T-helper 2 cell treated with Interferon-gamma antibody and Interleukin-4, amounts not matched to agents 5 μg/mL and 100 μg/mL, for 36 hours (primary cell): ENCODE measurements at regions not wholly inside any gene's neighbourhood (a gene's known extent, or its start where the extent isn't known, plus 50 kb on each side); places are given as distances from the start of the nearest gene placed in this dataset.
A peak's percentile ranks its signal among the peaks of the same experiment; 100 is the strongest.

ENCODE experiments used
- DNase-seq: peaks from one replicate; pipeline ENCODE4 v3.0.0; 2021; ENCODE audit warnings: low spot score
- H3K27ac Mint-ChIP-seq: one replicate; pipeline ENCODE4 v1.8.0; 2021; ENCODE audit warnings: mild to moderate bottlenecking, mixed read lengths
- H3K27me3 Mint-ChIP-seq: one replicate; pipeline ENCODE4 v1.8.0; 2021; ENCODE audit warnings: low read depth, mixed read lengths
- H3K36me3 Mint-ChIP-seq: one replicate; pipeline ENCODE4 v1.8.0; 2021; ENCODE audit warnings: low read depth, mixed read lengths
- H3K4me1 Mint-ChIP-seq: one replicate; pipeline ENCODE4 v1.8.0; 2021; ENCODE audit warnings: low read depth, mixed read lengths
- H3K4me3 Mint-ChIP-seq: one replicate; pipeline ENCODE4 v1.8.0; 2022; ENCODE audit warnings: mild to moderate bottlenecking, moderate library complexity, mixed read lengths
- H3K9me3 Mint-ChIP-seq: one replicate; pipeline ENCODE4 v1.8.0; 2021; ENCODE audit warnings: mixed read lengths

- no peaks in the 10 kb centered on the region for H3K27me3 Mint-ChIP-seq
- no peak overlapping the region for H3K4me3 Mint-ChIP-seq
- H3K9me3 Mint-ChIP-seq = no peaks in the 10 kb centered on the region
- H3K27ac Mint-ChIP-seq = no peak overlapping the region
- H3K4me1 Mint-ChIP-seq = peaks cover 42% of the 10 kb centered on the region
- DNase-seq = no peak
- H3K36me3 Mint-ChIP-seq = peaks cover 3% of the 10 kb centered on the region
These were observed 179.2 kb upstream of the MCHR2 start for GRCh38 chr6:100173211-100173610.

- peaks cover 45% of the 10 kb centered on the region for H3K4me1 Mint-ChIP-seq
- H3K36me3 Mint-ChIP-seq = peaks cover 3% of the 10 kb centered on the region
- no peaks in the 10 kb centered on the region for H3K9me3 Mint-ChIP-seq
- H3K27me3 Mint-ChIP-seq = no peaks in the 10 kb centered on the region
- H3K4me3 Mint-ChIP-seq = peak overlapping the region; percentile 28
- H3K27ac Mint-ChIP-seq = peak overlapping the region; percentile 69
- no peak for DNase-seq
These were observed 178.3 kb upstream of the MCHR2 start for GRCh38 chr6:100172322-100172713.

- H3K27me3 Mint-ChIP-seq = no peaks in the 10 kb centered on the region
These were observed 177.7 kb upstream of the MCHR2 start for GRCh38 chr6:100171533-100172321.

GRCh38 chr6:100168148-100168547 is 174.1 kb upstream of the MCHR2 start:
- no peaks in the 10 kb centered on the region for H3K9me3 Mint-ChIP-seq
- H3K36me3 Mint-ChIP-seq = no peaks in the 10 kb centered on the region
- no peaks in the 10 kb centered on the region for H3K27me3 Mint-ChIP-seq
- no peak overlapping the region for H3K27ac Mint-ChIP-seq
- no peak for DNase-seq
- H3K4me1 Mint-ChIP-seq = peaks cover 32% of the 10 kb centered on the region
- no peak overlapping the region for H3K4me3 Mint-ChIP-seq

More at GRCh38 chr6:100171533-100172321, 177.7 kb upstream of the MCHR2 start:
- Mint-ChIP-seq H3K36me3 (peaks cover 3% of the 10 kb centered on the region), H3K4me1 (peaks cover 42% of the 10 kb centered on the region), H3K4me3 (peak overlapping the region; percentile 28), H3K9me3 (no peaks in the 10 kb centered on the region), H3K27ac (peak overlapping the region; percentile 69)
- DNase-seq = peak; percentile 67

GRCh38 chr6:100167585-100167984 is 173.6 kb upstream of the MCHR2 start:
- Mint-ChIP-seq H3K36me3 (no peaks in the 10 kb centered on the region), H3K4me1 (peaks cover 31% of the 10 kb centered on the region), H3K4me3 (no peak overlapping the region), H3K27me3 (no peaks in the 10 kb centered on the region), H3K27ac (no peak overlapping the region), H3K9me3 (no peaks in the 10 kb centered on the region)
- no peak for DNase-seq

- Mint-ChIP-seq H3K36me3 (no peaks in the 10 kb centered on the region), H3K4me3 (no peak overlapping the region), H3K4me1 (peaks cover 26% of the 10 kb centered on the region), H3K9me3 (no peaks in the 10 kb centered on the region), H3K27ac (no peak overlapping the region), H3K27me3 (no peaks in the 10 kb centered on the region)
- no peak for DNase-seq
These were observed 172.9 kb upstream of the MCHR2 start for GRCh38 chr6:100166956-100167355.

- H3K36me3 Mint-ChIP-seq = no peaks in the 10 kb centered on the region
These were observed 171.4 kb upstream of the MCHR2 start for GRCh38 chr6:100165442-100165841.

GRCh38 chr6:100163035-100163434 is 169.0 kb upstream of the MCHR2 start:
- no peak overlapping the region for H3K27ac Mint-ChIP-seq
- H3K9me3 Mint-ChIP-seq = no peaks in the 10 kb centered on the region
- peaks cover 5% of the 10 kb centered on the region for H3K4me1 Mint-ChIP-seq
- DNase-seq = no peak
- H3K36me3 Mint-ChIP-seq = no peaks in the 10 kb centered on the region
- H3K4me3 Mint-ChIP-seq = no peak overlapping the region
- H3K27me3 Mint-ChIP-seq = peaks cover 7% of the 10 kb centered on the region

More at GRCh38 chr6:100165442-100165841, 171.4 kb upstream of the MCHR2 start:
- H3K27me3 Mint-ChIP-seq = peaks cover 2% of the 10 kb centered on the region
- H3K9me3 Mint-ChIP-seq = no peaks in the 10 kb centered on the region
- no peak for DNase-seq
- no peak overlapping the region for H3K4me3 Mint-ChIP-seq
- peaks cover 19% of the 10 kb centered on the region for H3K4me1 Mint-ChIP-seq
- no peak overlapping the region for H3K27ac Mint-ChIP-seq

GRCh38 chr6:100161782-100162365 is 167.9 kb upstream of the MCHR2 start:
- H3K9me3 Mint-ChIP-seq = peaks cover 2% of the 10 kb centered on the region
- H3K36me3 Mint-ChIP-seq = no peaks in the 10 kb centered on the region
- peaks cover 7% of the 10 kb centered on the region for H3K27me3 Mint-ChIP-seq
- DNase-seq = no peak
- peaks cover 2% of the 10 kb centered on the region for H3K4me1 Mint-ChIP-seq
- no peak overlapping the region for H3K27ac Mint-ChIP-seq
- H3K4me3 Mint-ChIP-seq = no peak overlapping the region

- Mint-ChIP-seq H3K4me1 (peaks cover 2% of the 10 kb centered on the region), H3K27me3 (peaks cover 7% of the 10 kb centered on the region), H3K9me3 (peaks cover 4% of the 10 kb centered on the region), H3K36me3 (no peaks in the 10 kb centered on the region), H3K4me3 (no peak overlapping the region), H3K27ac (no peak overlapping the region)
- no peak for DNase-seq
These were observed 166.9 kb upstream of the MCHR2 start for GRCh38 chr6:100160930-100161329.

- peaks cover 4% of the 10 kb centered on the region for H3K27me3 Mint-ChIP-seq
- H3K27ac Mint-ChIP-seq = no peak overlapping the region
- H3K36me3 Mint-ChIP-seq = no peaks in the 10 kb centered on the region
- peaks cover 4% of the 10 kb centered on the region for H3K9me3 Mint-ChIP-seq
- H3K4me3 Mint-ChIP-seq = no peak overlapping the region
- peaks cover 2% of the 10 kb centered on the region for H3K4me1 Mint-ChIP-seq
- DNase-seq = no peak
These were observed 161.1 kb upstream of the MCHR2 start for GRCh38 chr6:100155141-100155540.

- DNase-seq = no peak
- H3K9me3 Mint-ChIP-seq = peaks cover 4% of the 10 kb centered on the region
- H3K4me3 Mint-ChIP-seq = no peak overlapping the region
- H3K4me1 Mint-ChIP-seq = peaks cover 2% of the 10 kb centered on the region
- no peak overlapping the region for H3K27ac Mint-ChIP-seq
- peaks cover 5% of the 10 kb centered on the region for H3K27me3 Mint-ChIP-seq
- no peaks in the 10 kb centered on the region for H3K36me3 Mint-ChIP-seq
These were observed 159.7 kb upstream of the MCHR2 start for GRCh38 chr6:100153636-100154275.

- H3K4me1 Mint-ChIP-seq = no peaks in the 10 kb centered on the region
- H3K27ac Mint-ChIP-seq = no peak overlapping the region
- H3K9me3 Mint-ChIP-seq = peaks cover 4% of the 10 kb centered on the region
- H3K4me3 Mint-ChIP-seq = no peak overlapping the region
- H3K27me3 Mint-ChIP-seq = peaks cover 6% of the 10 kb centered on the region
- no peak for DNase-seq
- H3K36me3 Mint-ChIP-seq = no peaks in the 10 kb centered on the region
These were observed 158.2 kb upstream of the MCHR2 start for GRCh38 chr6:100152201-100152600.

- Mint-ChIP-seq H3K36me3 (peaks cover 1% of the 10 kb centered on the region), H3K27me3 (peaks cover 25% of the 10 kb centered on the region), H3K4me1 (no peaks in the 10 kb centered on the region), H3K4me3 (no peak overlapping the region), H3K9me3 (no peaks in the 10 kb centered on the region), H3K27ac (no peak overlapping the region)
- DNase-seq = no peak
These were observed 151.0 kb upstream of the MCHR2 start for GRCh38 chr6:100144991-100145390.
